ENCODE measurements at regions not wholly inside any gene's neighbourhood (a gene's known extent, or its start where the extent isn't known, plus 50 kb on each side); places are given as distances from the start of the nearest gene placed in this dataset.

DNA sequence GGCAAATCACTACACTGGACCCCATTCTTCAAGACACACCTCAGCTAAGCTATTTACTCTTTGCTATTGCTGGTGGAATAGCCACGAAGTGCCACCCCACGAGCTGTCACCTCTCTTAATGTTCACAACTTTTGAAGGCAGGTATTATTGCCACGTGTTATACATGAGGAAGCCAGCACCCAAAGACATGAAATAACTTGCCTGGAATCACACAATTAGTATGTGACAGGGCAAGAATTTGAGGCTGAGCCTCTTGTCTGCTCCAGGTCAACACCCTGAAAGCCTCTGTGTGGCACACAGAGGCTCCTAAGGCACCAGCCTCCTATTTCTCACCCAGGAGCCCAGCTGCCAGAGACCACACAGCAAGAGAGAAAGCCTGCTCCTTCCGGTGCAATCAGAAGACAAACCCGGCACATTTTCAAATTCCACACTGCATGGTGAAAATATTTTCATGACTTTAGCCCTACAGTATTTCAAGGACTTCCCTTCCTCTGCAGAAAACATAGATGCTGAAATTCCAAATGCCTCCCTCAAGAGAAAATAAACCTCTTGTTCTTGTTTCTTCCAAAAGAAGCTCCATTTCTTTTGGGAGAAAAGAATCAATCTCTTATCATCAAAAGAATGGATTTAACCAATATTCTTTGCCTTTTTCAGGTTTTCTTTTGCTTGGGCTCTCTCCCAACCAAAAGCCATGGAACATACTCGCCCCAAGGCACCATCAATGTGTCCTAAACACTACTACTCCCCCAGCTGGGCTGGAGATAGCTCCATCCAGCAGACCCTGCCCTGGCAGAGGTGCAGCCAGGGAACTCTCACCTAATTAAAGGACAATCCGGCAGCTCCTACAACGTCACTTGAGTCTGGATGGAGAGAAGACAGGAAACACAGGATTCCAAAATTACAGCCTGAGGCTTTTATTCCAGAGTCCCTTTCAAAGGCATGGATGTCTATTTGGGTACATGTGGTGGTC lies 84.7 kb upstream of the THBS1 start:
- no peak for ATAC-seq

DNA sequence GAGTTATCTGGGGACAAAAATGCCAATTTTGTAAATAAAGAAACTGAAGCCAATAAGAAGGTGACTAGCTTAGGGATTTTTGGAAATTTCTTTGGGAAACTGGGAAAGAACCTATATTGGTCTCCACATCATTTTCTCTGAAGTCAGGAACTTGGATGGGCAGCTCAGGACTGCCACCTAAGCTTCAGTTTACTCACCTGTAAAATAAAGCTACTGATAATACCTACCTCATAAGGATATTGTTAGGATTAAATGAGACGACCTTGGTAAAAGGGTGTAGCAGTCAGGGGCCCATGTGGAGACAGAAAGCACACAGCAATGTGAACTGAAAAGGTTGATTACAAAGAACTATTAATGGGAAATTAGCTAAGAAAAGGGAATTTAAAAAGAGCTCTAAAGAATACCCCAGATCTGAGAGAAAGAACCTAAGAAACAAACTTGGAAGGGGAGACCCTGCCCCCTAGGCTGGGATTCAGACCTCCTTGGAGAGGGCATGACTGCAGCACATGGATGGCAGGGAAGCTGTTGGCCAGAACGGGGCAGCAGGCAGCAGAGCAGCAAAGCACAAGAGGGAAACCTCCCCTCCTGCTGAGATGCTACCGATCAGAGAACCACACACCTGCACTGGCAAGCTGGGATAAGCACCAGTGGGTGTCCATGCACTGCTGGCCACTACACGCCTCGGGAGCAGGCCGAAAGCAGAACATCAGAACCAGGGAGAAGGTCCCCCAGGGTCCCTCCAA lies 83.7 kb upstream of the THBS1 start:
- ATAC-seq = no peak

DNA sequence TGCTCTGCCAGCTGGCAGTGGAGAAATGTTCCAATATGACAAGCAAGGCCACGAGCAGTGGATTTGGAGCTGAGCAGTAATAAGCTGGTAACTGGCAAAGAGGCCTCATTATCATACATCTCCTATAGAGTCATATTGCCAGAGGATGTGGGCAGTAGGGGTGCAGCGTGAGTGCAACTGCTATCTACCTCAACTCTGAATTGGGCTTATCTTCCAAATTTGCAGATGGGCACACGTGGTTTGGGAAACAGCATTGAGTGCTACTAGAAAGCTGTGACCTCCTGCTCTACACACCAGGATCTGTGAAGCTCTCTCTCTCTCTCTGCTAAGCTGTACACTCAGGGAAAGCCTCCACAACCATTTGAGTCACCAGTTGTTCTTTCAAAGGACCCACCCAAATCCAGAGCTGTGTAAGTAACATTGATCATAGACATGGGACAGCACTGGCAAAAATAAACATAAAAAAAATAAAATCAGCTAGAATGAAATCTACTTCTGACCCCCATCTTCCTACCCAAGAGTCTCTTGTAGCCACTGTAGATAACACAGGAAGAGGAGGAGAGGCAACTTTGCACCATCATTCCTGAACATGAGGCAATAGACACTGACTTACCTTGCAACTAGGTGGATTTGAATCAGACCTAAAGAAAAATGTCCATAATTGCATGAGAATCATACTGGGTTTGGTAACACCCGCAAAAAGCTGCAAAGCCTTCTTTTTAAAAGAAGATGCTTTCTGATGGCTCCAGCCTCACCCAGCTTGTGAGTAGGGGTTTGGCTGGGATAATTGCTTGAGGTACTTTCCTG lies 82.9 kb upstream of the THBS1 start:
- ATAC-seq = peak in 1 of 2 donors; percentile 25

DNA sequence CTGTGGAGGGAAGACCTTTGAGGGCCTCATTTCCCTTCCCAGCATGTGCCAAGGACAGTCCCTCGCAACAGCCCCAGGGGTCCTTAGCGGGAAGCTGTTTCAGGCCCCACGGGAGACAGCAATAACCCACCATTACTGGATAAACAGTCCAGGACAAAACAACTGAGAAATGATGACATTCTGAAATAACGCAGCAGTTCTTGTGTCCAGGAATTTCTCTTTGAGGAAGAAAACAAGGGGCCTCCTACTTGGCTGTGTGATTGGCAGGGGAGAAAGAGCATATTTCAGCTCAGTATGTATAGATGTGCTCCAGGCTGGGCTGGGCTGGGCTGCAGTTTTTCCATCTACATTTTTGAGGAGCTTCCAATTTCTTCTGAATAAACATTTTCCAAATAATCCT lies 82.2 kb upstream of the THBS1 start:
- no peak for ATAC-seq

DNA sequence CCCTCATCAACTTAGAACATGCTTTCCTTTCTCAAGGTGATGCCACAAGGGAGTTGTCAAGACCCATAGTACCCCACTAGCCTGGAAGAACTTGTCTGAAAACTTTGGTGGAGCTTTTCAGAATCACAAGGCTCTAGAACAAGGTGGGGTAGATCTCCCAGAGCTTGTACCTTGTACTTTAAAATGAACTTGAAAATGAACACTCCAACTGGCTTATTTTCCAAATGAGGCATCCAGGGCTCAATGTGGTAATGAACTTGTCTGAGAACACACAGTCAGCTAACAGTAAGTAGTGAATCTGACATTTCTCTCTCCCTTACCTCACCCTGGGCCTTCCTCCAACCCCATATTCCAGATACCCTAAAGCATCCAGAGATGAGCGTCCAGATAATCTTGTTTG lies 81.8 kb upstream of the THBS1 start:
- no peak for ATAC-seq

DNA sequence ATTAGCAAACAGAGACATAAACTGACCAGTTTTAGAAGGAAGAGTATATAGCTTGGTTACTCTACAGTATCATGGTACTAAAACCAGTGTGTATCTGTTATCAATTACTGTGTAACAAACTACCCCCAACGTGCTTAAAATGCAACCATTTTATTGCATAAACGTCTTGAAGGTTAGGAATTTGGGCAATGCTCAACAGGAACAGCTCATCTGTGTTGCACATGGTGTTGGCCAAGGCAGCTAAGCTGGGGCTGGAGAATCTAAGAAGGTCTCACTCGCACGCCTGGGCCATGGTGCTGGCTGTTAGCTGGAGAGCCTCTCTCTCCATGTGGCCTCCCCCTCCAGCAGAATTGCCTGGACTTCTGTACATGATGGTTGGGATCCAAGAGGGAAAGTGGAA lies 81.2 kb upstream of the THBS1 start:
- no peak for ATAC-seq

DNA sequence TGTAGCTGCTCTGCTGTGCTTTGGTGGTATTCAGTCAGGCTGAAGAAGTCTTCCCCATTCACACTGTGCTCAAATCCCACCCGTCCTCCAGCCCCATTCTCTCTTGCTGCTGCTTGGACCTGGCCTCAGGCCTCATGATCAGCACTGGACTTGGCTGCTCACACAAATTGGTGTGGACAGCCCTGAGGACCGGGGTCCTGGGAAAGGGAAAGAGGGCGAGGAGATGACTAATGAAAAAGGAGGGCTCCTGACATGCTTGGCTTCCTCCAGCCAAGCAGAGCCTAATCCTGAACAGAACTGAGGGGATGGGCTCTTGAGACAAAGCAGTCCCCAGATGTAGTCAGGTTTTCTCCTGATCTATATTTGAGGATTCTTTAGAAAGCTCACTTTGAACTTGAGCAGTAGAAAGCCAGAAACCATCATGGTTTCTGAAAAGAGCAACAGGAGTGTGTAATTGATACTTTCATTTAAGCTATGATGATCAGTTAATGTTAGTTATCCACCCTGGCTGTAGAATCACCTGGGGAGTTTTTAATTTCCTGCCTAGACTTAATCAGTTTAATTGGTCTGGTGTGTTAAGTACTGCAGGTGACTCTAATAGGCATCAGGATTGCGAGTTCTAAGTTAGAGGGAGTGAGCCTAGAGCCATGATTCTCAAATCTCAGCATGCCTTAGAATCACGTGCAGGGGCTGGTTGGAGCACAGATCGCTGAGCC lies 79.4 kb upstream of the THBS1 start:
- no peak for ATAC-seq

DNA sequence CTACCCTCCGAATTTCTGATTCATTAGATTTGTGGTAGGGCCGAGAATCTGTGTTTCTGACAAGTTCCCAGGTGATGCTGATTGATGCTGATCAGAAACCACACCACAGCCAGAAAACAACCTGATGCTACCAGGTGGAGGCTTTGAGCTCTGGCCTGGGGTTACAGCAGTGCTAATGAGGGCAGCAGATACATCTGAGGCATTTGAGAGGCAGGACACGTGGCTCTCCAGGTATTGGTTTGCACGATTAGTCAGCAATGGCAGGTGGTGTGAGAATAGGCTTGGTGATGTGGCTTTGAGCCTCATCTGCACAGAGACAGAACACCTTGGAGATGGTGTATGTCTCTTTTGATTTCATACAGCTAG lies 78.8 kb upstream of the THBS1 start:
- no peak for ATAC-seq

DNA sequence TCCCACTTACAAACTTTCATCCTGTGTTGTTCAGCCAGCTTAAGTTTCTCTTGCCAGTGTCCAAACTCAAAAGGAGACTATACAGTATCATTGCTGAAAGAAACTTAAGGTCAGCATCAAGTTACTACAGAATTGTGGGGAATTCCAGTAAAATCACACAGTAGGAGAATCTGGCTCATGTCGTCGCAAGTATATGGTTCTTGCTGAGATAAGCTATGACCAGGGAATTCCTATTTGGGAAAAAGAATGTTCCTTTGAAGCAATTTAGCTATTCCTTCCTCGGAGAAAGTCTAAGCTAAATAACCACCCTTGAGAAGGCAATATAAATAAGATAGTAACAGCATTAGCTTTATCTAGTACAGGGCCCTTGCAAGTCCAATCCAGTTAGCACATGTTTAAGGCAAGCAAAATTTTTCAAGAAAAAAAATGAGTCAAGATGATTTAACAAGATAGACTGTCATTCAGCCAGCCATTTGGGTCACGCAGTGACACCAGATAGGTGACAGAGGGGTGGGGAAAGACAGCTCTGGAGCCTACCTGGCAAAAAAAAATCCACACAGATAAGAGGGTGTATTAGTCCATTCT lies 78.2 kb upstream of the THBS1 start:
- no peak for ATAC-seq

DNA sequence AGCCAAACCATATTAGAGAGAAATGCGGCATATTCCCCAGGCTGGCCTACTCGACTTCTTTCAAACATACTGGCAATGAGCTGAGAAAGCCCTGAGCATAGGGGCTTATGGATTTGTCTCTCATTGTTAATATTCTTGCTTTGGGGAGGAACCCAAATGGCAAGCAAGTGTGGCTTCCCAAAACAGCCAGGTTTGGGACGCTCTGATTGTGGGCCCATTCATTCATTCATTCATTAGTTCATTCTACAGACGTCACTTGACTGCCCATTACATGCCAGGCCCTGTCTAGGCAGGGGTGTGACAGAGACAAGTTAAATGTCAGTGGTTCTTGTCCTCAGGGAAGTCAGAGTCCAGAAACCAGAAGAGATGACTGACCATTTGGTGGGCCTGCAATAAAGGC lies 77.4 kb upstream of the THBS1 start:
- ATAC-seq = no peak

DNA sequence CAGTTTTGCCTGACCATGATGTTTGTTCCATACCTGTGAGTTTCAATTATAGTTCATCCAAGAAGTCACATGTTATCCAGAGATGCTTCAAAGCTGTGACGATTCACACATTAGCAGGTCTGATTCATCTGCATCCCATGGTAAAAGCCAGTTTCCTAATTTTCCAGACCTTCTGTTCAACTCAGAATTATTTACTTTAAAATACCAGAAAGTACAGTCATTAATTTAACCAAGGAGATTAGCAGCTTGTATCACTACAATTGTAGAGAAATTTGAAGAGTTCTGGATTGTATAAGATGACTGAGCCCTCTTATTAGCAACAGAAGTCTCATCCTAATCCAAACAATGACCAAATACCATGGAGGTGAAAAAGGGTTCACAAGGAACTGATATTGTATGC lies 76.1 kb upstream of the THBS1 start:
- no peak for ATAC-seq

DNA sequence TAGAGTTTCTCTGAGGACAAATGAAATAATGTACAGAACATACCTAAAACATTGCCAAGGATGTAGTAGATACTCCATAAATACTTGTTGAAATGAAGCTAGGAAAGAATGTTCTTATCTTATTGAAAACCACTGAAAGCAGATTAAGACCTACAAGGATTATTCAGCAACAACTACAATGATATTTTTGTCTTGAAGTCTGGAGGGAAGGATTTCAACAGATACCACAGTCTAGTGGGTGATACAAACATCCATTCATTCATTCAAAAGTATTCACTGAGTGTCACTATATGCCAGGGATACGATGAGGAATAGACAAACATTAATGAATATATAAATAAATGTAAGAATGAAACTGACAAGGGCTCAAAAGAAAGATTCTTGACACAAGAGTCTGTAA lies 74.7 kb upstream of the THBS1 start:
- no peak for ATAC-seq

DNA sequence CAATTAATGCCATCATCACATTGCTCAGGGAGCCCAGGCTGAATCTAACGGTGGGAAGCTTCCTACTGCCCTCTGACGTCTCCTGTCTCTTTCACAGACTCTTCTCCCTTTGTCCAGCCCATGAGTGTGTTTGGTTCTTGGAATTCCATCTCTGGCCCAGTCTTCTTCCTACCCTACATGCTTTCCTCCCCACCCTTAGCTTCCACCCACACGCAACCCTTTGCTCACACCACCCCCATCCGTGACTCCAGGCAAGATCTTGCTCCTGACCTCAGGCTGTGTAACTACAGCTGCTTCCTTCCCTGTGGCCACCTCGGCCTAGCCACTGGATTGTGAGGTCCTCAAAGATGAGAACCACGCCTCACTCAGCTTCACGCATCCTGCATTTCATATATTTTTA lies 72.3 kb upstream of the THBS1 start:
- ATAC-seq = no peak

DNA sequence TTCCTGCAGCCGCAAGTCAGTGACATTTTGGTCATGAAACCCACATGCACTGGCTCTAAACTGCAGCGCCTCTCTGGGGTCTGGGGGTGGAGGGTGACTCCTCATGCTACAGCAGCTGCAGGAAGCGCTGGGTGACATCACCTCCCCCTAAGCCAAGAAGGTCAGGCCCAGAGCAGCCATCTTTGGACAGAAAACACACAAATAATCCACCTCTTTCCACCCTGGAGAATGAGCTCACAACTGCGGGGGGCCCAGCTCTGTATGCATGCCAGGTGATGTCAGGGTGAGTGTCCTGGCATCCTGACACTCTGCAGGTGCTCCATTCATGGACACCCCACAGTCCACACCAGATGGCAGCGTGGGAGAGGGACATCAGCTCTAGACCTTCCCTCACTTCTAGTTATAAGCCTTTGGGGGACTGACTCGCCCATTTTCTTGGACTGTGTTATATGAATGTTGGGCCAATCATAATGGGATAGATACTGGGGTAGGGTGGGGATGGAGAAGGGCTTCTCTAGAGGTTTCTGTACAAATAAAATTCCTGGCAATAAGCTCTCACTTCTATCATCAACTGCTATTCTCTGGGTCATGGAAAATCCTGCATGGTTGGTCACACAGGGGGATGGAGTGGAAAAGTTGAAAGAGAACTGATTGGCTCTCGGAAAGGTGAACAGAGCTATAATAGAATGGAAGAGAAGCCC lies 70.7 kb upstream of the THBS1 start:
- no peak for ATAC-seq

DNA sequence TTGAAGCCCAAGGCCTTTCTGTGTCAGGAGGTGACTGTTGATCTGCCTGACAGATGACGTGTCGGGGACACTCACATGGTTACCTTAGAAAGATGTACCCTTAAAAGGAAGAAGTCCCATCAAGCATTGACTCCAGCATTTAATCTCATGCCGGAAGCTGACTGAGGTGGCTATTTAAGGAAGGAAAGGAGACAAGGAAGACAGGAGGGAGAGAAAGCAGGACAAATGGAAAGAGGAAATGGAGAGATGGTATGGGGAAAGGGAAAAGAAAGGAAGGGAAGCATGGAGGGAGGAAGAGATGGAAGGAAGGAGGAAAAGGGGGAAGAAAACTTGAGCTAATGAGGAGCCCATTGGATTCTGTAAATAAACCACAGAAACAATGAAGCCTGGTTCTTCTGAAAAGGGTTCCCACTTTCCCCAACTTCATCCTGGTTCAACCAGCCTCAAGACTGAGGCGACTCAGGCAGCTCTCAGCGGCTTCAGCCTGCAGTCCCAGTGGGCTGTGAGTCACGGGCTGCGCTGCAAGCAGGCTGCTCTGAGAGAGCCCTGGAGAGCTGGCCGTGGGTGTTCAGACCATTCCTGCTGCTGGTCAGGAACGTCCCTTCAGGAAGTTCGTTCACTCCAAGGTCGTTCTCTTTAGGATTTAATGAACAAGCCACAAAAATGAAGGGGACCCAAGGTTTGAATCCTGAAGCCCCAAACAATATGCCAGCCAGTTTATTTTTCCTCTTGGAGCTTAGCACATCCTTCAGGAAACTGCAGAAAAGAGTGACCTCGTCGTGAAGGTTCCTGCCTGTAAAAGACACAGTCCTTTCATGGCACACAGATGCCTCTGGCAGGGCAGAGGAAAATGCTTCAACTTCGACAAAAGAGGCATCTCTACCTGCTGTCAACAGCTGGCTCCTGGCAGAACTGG lies 69.6 kb upstream of the THBS1 start:
- no peak for ATAC-seq

DNA sequence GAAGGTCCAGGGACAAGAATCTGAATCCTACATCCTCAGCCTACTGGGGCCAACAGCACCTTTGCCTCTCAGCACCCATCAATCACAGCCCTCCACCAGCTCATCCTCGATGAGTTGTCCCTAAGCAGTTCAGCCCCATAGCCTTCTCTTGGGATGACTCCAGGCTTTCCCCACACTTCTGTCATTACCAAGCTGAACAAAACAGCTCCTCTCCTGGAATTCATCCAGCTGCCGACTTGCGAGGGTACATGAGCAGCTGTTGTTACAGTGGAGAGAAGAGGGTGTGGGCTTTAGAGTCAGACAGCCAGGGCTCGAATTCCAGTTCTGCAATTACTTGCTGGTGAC lies 69.0 kb upstream of the THBS1 start:
- ATAC-seq = no peak

DNA sequence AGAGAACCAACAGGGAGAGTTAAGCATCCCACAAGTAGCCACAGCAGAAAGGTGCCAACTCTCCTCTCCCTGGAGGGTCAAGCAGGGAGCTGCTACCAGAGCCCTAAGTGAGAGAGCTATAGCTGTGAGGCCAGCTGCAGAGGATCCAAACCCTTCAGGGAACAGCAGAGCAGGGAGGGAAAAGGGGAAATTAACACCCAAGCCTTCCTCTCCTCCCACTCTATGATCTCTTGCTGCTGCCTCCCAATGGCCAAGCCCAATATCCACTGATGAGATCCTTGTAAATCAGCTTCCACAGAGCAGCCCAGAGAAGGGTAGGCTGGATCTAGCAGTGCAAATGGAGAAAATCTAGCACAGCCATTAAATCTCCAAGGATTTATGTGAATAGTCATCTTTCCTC lies 68.2 kb upstream of the THBS1 start:
- no peak for ATAC-seq

DNA sequence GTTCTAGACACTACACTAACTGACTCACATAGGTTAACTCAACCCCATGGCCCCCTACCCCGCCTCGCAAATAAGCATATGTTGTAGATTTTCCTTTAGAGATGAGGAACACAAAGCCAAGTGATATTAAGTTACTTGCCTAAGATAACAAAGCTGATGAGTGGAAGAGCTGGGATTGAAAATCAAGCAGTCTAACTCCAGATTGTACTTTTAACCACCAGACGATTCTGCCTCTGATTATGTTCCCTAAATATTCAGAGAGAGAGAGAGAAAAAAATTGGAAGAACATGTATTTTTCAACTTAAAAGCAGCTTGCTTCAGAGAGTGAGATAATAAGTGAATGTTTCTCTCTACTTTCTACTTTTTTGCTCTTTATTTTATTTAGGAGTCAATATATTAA lies 66.9 kb upstream of the THBS1 start:
- no peak for ATAC-seq

DNA sequence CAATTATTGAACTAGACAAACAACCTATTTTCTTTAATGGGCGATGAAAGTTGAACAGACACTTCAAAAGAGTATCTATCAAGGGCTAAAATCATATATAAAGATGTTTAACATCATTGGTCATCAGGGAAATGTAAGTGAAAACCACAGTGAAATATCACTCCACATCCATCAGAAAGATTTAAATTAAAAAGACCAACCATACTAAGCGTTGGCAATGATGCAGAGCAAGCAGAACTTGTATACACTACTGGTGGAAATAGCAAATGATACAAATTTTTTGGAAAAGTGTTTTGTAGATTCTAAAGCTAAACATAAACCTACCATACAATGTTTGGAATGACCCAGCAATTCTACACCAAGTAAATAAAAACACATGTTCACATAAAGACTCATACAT lies 65.9 kb upstream of the THBS1 start:
- ATAC-seq = no peak

DNA sequence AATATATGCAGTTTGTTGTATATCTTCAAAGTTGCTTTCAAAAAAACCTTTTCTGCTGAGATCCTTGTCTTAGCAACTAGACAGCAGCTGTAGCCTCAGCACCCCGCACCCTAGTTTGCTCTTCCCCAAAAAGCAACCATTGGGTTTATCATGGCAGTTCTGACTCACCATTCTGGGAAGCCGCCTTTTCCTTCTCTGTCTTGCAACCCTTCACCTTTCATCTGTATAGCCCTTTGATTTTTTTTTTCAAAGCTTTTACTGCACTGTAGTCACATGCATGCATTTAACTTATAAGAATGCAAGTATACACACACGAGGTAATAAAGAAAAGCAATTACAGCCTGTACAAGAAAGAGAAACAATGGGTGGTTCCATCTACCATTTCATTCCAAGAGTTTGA lies 65.1 kb upstream of the THBS1 start:
- ATAC-seq = no peak

Measured in activated CD4-positive, CD25-positive, alpha-beta regulatory T cell treated with anti-CD3 and anti-CD28 coated beads, Interleukin-2, amount 50 U/mL, for 24 hours (primary cell).